IPS DF 19.7 (cell line): ENCODE measurements at regions not wholly inside any gene's neighbourhood (a gene's known extent, or its start where the extent isn't known, plus 50 kb on each side); places are given as distances from the start of the nearest gene placed in this dataset.

Experiments
- DNase-seq: peaks from one replicate; pipeline ENCODE4 v3.0.0-alpha.2; 2013; ENCODE audit warnings: low read depth, low spot score

GRCh38 chr18:22623513-22623912 is 205.8 kb upstream of the CTAGE1 start:
- no peak for DNase-seq

DNA sequence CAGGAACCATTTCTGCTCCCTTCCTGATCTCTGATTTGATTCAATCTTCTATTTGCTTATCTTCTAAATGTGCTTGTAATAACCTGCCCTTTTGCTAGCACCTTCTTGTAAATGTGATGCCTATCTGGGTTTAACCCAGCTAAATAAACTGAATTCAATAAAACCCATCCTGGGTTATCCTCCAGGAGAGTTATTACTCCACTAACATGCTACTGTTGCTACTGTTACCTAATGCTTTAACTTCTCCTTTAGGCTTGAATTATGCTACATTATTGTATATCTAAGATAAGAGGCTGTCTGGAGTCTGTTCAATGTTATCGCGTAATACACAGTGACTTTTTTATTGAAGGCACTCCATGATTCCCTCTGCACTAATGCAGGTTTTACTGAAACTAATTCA is 206.5 kb upstream of the CTAGE1 start:
- DNase-seq = no peak

- DNase-seq = no peak
These were observed 207.7 kb upstream of the CTAGE1 start for GRCh38 chr18:22625406-22625805.

GRCh38 chr18:22626771-22627170 is 209.1 kb upstream of the CTAGE1 start:
- no peak for DNase-seq

DNA sequence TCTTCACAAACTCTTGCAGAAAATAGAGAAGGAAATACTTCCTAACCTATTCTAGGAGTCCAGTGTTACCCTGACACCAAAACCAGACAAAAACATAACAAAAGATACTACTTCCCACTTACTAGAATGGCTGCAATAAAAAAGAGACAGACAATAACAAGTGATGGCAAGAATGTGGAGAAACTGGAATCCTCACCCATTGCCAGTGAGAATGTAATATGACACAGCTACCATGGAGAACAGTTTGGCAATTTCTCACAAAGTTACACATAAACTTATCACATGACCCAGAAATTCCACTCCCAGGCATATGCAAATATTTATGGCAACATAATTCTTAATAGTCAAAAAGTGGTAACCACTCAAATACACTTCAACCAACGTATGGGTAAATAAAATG is 209.8 kb upstream of the CTAGE1 start:
- no peak for DNase-seq

DNA sequence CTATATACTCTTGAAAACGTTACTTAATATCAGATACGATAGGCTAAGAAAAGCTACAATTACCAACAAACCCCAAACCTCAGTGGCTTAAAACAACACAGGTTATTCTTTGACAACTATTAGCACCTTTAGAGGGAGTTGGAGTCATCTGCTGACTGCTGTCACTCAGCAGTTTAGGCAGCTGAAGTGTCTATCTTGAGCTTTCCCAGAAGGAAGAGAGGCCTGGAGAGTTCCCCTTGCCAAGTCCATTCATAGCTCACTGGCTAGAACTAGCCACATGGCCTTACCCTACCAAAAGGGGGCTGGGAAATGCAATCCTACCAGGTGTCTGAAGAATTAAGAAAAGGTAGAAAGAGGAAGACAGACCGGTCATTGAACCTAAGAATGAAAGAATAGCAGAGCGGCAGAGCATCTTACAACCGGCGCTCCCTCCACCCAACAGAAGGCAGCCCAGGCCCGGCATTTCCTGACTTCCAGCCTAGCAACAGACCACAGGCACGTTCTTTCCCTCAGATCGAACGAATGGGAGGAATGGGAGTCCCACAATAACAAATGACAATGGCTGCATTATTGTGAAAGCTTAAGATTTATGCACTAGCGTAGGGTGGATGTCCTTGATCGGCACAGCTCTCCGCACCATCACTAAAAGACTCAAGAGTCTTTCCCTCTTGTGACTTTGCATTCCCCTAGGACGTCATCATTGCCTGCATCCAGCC is 211.2 kb upstream of the CTAGE1 start:
- no peak for DNase-seq

DNA sequence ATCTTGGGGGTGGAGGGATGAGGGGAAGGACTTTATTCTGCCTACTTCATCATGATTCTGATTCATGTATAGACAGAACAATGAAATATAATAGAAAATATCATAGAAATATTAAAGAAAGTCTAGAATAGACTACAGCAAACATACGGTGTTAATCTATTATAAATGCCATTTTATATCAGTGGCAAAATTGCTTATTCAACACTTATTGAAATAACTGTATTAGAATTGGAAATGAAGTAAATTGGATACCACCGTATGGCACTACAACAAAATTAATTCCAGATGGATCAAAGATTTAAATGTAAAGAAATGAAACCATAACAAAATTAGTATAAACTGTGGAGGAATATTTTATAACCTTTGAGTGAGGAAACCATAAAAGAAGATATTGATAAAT is 213.3 kb upstream of the CTAGE1 start:
- no peak for DNase-seq

DNA sequence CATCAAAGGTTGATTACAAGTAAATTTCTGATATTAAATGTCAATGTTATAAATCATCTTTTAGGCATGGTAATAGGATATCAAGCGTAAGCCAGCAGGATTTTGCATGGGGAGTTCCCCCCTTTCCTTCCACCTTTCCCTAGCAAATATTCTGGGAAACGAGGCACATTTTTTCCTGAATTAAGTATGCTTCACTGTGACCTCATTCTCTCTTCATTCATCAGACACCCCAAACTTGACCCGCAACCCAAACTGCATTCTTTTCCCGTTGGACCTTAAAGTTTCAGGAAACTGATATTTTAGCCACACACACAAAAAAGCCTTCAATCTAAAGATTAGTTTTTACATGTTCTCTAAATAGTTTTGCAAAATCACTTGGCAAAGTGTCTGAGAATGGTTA is 214.5 kb upstream of the CTAGE1 start:
- DNase-seq = no peak

GRCh38 chr18:22634464-22634863 is 216.7 kb upstream of the CTAGE1 start:
- no peak for DNase-seq

DNA sequence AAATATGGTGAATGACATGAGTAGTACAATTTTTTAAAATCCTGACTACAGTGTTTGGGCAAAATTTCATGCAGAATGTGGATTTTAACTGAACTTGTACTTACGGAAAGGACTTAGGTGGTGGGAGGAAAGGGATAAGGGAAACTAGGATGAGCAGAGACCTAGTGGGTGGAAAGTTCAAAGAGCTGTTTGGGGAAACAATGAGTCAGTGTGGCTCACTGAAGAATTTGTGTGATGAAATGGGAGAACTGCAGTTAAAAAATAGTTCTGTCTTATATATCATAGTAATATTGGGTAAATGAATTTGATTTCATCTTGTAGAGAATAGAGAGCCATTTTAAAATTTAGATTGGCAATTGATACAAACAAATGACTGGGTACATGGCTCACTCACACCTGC is 220.1 kb upstream of the CTAGE1 start:
- no peak for DNase-seq

DNA sequence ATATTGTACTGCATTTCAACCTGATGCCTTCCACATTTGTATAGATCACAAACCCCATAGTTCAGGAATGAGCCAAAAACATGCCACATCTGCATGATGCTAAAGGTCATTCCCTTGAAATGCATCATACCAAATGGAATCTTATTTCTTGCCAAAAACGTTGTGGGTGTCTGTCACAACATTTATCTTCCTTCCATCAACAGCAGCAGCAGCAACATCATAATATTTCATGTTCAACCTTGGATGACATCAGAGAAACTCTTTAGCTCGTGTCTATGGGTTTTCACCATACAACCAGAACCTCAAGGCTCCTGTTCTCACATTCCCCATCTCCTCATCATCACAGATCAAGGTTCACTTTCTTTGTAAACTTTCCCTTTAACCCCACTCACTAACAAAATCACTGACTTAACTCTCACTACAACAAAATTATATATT is 221.3 kb upstream of the CTAGE1 start:
- DNase-seq = no peak

DNA sequence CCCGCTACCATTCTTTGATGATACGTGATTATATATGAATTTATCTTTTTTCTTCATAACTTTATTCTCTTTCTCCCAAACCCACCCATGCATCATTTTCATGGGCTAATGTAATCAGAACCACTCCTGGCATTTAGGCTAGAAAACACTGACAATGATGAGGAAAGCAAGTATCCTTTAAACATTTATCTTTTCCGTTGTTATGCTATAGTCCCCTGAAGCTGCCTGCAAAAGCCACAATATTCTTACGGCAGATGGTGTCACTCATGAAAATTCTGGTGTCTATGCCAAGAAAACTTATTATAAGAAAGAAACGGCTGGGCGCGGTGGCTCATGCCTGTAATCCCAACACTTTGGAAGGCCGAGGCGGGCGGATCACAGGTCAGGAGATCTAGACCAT is 221.8 kb upstream of the CTAGE1 start:
- no peak for DNase-seq

DNA sequence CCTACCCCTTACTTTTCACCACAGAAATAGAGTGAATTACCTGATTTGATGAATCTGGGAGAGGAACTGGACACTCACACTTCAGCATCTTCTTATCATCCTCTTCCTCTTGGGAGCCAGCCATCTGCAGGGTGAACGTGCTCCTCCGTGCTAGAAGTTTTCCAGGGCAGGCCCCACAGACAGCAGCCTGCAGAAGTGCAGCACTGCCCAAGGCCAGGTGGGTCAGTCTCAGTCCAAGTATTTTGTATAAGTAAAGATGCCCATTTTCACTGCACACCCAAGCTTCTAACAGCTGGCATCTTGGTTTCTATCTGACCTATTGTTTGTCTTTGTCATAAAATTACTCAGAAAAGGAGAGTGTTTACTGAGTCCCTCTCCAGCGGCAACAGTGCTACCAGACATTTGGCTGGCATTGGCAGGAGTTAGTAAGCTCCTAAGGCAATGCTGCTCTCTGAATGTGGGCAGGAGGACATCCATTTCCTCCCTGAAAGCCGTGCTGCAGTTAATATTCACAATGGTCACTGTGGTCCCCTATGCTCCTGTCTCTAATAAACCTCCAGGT is 222.6 kb upstream of the CTAGE1 start:
- no peak for DNase-seq

- DNase-seq = no peak
These were observed 224.2 kb upstream of the CTAGE1 start for GRCh38 chr18:22641958-22642357.

DNA sequence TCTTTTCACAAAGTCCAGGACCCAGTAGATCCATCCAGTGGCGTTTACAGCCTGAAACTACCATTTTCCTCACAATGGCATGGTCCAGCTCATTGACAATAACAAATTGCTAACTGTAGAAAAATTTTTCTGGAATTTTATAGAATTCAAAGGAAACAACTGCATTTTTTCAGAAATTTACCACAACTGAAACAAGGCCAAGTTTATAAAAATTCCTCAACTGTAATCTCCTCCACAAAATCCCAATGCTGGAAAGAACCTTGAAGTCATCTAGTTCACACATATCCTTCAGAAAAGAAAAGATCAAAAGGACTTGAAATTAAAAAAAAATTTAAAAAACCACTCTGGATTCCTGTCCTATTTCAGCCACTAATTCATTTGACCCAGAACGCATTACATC is 226.0 kb upstream of the CTAGE1 start:
- DNase-seq = no peak

GRCh38 chr18:22650247-22650646 is 232.5 kb upstream of the CTAGE1 start:
- no peak for DNase-seq

GRCh38 chr18:22657619-22658018 is 239.9 kb upstream of the CTAGE1 start:
- DNase-seq = no peak

DNA sequence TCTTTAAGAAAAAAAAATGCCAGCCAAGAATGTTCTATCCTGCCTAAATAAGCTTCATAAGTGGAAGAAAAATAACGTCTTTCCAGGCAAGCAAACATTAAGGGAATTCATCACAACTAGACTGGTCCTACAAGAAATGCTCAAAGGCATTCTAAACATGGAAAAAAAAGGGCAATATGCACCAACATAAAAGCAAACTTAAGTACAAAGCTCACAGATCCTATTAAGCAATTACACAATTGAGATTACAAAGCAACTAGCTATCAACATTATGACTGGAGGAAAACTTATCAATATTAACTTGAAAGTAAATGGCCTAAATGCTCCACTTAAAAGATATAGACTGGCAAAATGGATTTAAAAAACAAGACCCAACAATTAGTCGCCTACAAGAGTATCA is 240.6 kb upstream of the CTAGE1 start:
- no peak for DNase-seq

GRCh38 chr18:22663378-22663777 is 245.7 kb upstream of the CTAGE1 start:
- DNase-seq = no peak

- no peak for DNase-seq
These were observed 248.8 kb upstream of the CTAGE1 start for GRCh38 chr18:22666411-22666940.

DNA sequence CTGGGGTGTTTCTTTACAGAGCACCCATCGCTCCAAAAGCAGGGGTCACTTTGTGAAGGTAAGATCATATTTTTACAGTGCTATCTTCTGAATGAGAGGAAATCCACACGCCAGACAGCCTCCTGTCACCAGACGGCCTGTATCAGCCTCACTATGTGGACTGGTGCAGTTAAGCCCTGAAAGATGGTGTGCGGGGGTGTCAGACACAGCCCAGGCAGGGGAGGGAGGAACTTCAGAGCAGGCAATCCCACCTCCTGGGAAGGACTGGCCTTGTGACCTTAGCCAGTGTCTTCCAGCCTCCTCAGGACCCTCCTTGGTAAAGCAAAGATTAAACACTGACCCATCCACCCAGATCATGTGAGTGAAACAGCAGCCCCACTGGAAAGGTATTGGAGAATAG is 249.4 kb upstream of the CTAGE1 start:
- DNase-seq = no peak

GRCh38 chr18:22667616-22668422 is 250.1 kb upstream of the CTAGE1 start:
- DNase-seq = no peak

- DNase-seq = no peak
These were observed 250.8 kb upstream of the CTAGE1 start for GRCh38 chr18:22668496-22668895.
